Inferior parietal cortex (tissue), 1 donor: ENCODE measurements at regions not wholly inside any gene's neighbourhood (a gene's known extent, or its start where the extent isn't known, plus 50 kb on each side); places are given as distances from the start of the nearest gene placed in this dataset.

Experiments
- DNase-seq: peaks from one replicate; pipeline ENCODE4 v3.0.0-alpha.2; 2016; ENCODE audit errors: extremely low spot score

GRCh38 chr10:44682507-44682906 is 228.6 kb upstream of the TMEM72 start:
- DNase-seq = no peak

GRCh38 chr10:44684661-44685060 is 226.5 kb upstream of the TMEM72 start:
- DNase-seq = no peak

- no peak for DNase-seq
These were observed 225.9 kb upstream of the TMEM72 start for GRCh38 chr10:44685220-44685619.

- DNase-seq = no peak
These were observed 225.4 kb upstream of the TMEM72 start for GRCh38 chr10:44685747-44686146.

- no peak for DNase-seq
These were observed 221.8 kb upstream of the TMEM72 start for GRCh38 chr10:44689368-44689767.

GRCh38 chr10:44696496-44696895 is 214.6 kb upstream of the TMEM72 start:
- no peak for DNase-seq

- DNase-seq = no peak
These were observed 214.0 kb upstream of the TMEM72 start for GRCh38 chr10:44697116-44697515.

- DNase-seq = no peak
These were observed 208.6 kb upstream of the TMEM72 start for GRCh38 chr10:44702531-44702930.

GRCh38 chr10:44703241-44704155 is 207.6 kb upstream of the TMEM72 start:
- no peak for DNase-seq

- DNase-seq = no peak
These were observed 206.5 kb upstream of the TMEM72 start for GRCh38 chr10:44704616-44705015.

- no peak for DNase-seq
These were observed 204.4 kb upstream of the TMEM72 start for GRCh38 chr10:44706745-44707144.

- no peak for DNase-seq
These were observed 197.8 kb upstream of the TMEM72 start for GRCh38 chr10:44713307-44713706.

- DNase-seq = no peak
These were observed 196.7 kb upstream of the TMEM72 start for GRCh38 chr10:44714451-44714850.

GRCh38 chr10:44715136-44715535 is 196.0 kb upstream of the TMEM72 start:
- no peak for DNase-seq

GRCh38 chr10:44716470-44717015 is 194.6 kb upstream of the TMEM72 start:
- DNase-seq = no peak

- no peak for DNase-seq
These were observed 188.1 kb upstream of the TMEM72 start for GRCh38 chr10:44723082-44723481.

GRCh38 chr10:44723619-44724325 is 187.4 kb upstream of the TMEM72 start:
- no peak for DNase-seq

- no peak for DNase-seq
These were observed 186.5 kb upstream of the TMEM72 start for GRCh38 chr10:44724415-44725174.

GRCh38 chr10:44725404-44725803 is 185.7 kb upstream of the TMEM72 start:
- DNase-seq = no peak

- no peak for DNase-seq
These were observed 179.9 kb upstream of the TMEM72 start for GRCh38 chr10:44731283-44731682.

GRCh38 chr10:44733501-44734488 is 177.3 kb upstream of the TMEM72 start:
- DNase-seq = no peak
